K562 (cell line): ENCODE measurements at regions not wholly inside any gene's neighbourhood (a gene's known extent, or its start where the extent isn't known, plus 50 kb on each side); places are given as distances from the start of the nearest gene placed in this dataset.

Experiments
- CHD7 ChIP-seq: fragments of 200-600 bp; sonication (generic); IDR thresholded peaks from one replicate; pipeline ENCODE4 v1.6.1; 2012; ENCODE audit warnings: mild to moderate bottlenecking, low read depth, low read length, inconsistent platforms
- DACH1 ChIP-seq: fragments of 450-650 bp; IDR thresholded peaks from 2 replicates; pipeline ENCODE4 v1.6.1; 2018; ENCODE audit not compliant: partially characterized antibody
- EWSR1 ChIP-seq: fragments of 450-650 bp; IDR thresholded peaks from 2 replicates; pipeline ENCODE4 v1.6.1; 2018; ENCODE audit warnings: borderline replicate concordance, mild to moderate bottlenecking, low read depth, moderate library complexity; ENCODE audit not compliant: partially characterized antibody
- GTF2B ChIP-seq: IDR thresholded peaks from 2 replicates; pipeline ENCODE4 v1.6.1; 2011; ENCODE audit not compliant: insufficient read length; ENCODE audit errors: extremely low read depth
- POLR2H ChIP-seq: IDR thresholded peaks from 2 replicates; pipeline ENCODE4 v1.6.1; 2016; ENCODE audit warnings: missing genetic modification characterization, low read depth, mild to moderate bottlenecking, control low read depth, missing compliant biosample characterization, moderate library complexity
- TRIM28 ChIP-seq: fragments of 450-650 bp; IDR thresholded peaks from 2 replicates; pipeline ENCODE4 v1.6.1; 2017

- no peak for TF ChIP-seq CHD7
- TF ChIP-seq EWSR1, result no peak
- TF ChIP-seq POLR2H (tag), result no peak
- peak; percentile 84 for TF ChIP-seq DACH1
- no peak for TF ChIP-seq TRIM28
- no peak for TF ChIP-seq GTF2B
Measured at GRCh38 chr12:4176168-4176567, 97.4 kb upstream of the CCND2 start (continued).
